NK-92 treated with Interleukin-12 subunit alpha and Interleukin-12 subunit beta, amount 100 ng/mL, for 24 hours (cell line): ENCODE measurements at regions not wholly inside any gene's neighbourhood (a gene's known extent, or its start where the extent isn't known, plus 50 kb on each side); places are given as distances from the start of the nearest gene placed in this dataset.

Source experiments
- DNase-seq: peaks from one replicate; lab custom pipeline; 2025; lab: John Stamatoyannopoulos, UW

GRCh38 chr5:15261269-15261995 lies 238.5 kb upstream of the FBXL7 start:
- no peak for DNase-seq

GRCh38 chr5:15260356-15261268 lies 239.4 kb upstream of the FBXL7 start:
- DNase-seq, result no peak

GRCh38 chr5:15256485-15256884 lies 243.5 kb upstream of the FBXL7 start:
- no peak for DNase-seq

- no peak for DNase-seq
Observed at GRCh38 chr5:15255576-15255975, 244.4 kb upstream of the FBXL7 start.

GRCh38 chr5:15254607-15255006 lies 245.4 kb upstream of the FBXL7 start:
- no peak for DNase-seq

- no peak for DNase-seq
Observed at GRCh38 chr5:15252331-15252730, 247.6 kb upstream of the FBXL7 start.

- DNase-seq, result no peak
Observed at GRCh38 chr5:15249152-15249551, 250.8 kb upstream of the FBXL7 start.

GRCh38 chr5:15248731-15249130 lies 251.2 kb upstream of the FBXL7 start:
- no peak for DNase-seq

- DNase-seq, result no peak
Observed at GRCh38 chr5:15245913-15246312, 254.1 kb upstream of the FBXL7 start.

GRCh38 chr5:15243301-15244020 lies 256.5 kb upstream of the FBXL7 start:
- DNase-seq, result no peak

- DNase-seq, result no peak
Observed at GRCh38 chr5:15241216-15241821, 258.7 kb upstream of the FBXL7 start.

GRCh38 chr5:15238006-15238405 lies 262.0 kb upstream of the FBXL7 start:
- DNase-seq, result no peak

- DNase-seq, result no peak
Observed at GRCh38 chr5:15236911-15237508, 263.0 kb upstream of the FBXL7 start.

GRCh38 chr5:15234911-15235310 lies 265.1 kb upstream of the FBXL7 start:
- no peak for DNase-seq

GRCh38 chr5:15234366-15234765 lies 265.6 kb upstream of the FBXL7 start:
- DNase-seq, result no peak

GRCh38 chr5:15233566-15233965 lies 266.4 kb upstream of the FBXL7 start:
- no peak for DNase-seq

- DNase-seq, result no peak
Observed at GRCh38 chr5:15222156-15222555, 277.8 kb upstream of the FBXL7 start.

GRCh38 chr5:15220642-15221173 lies 279.3 kb upstream of the FBXL7 start:
- DNase-seq, result no peak

- DNase-seq, result no peak
Observed at GRCh38 chr5:15215056-15215455, 284.9 kb upstream of the FBXL7 start.

GRCh38 chr5:15214010-15214409 lies 286.0 kb upstream of the FBXL7 start:
- no peak for DNase-seq

GRCh38 chr5:15209053-15209762 lies 290.8 kb upstream of the FBXL7 start:
- no peak for DNase-seq
